C1 segment of cervical spinal cord (tissue), 14 donors: ENCODE measurements at regions not wholly inside any gene's neighbourhood (a gene's known extent, or its start where the extent isn't known, plus 50 kb on each side); places are given as distances from the start of the nearest gene placed in this dataset.
"Not testable (repeated sequence)": the region's sequence is repeated elsewhere in the genome, so short reads cannot be mapped to it uniquely, and the experiment has no call there.

Experiments used
- DNase-seq, 14 donors: peaks; one replicate each; lab custom pipeline; 2025; lab: John Stamatoyannopoulos, UW

- DNase-seq, result no peak
These were observed 187.7 kb downstream of the SATB1 start for GRCh38 chr3:18237251-18238005.

GRCh38 chr3:18236726-18237125 is 188.4 kb downstream of the SATB1 start:
- no peak for DNase-seq

DNA sequence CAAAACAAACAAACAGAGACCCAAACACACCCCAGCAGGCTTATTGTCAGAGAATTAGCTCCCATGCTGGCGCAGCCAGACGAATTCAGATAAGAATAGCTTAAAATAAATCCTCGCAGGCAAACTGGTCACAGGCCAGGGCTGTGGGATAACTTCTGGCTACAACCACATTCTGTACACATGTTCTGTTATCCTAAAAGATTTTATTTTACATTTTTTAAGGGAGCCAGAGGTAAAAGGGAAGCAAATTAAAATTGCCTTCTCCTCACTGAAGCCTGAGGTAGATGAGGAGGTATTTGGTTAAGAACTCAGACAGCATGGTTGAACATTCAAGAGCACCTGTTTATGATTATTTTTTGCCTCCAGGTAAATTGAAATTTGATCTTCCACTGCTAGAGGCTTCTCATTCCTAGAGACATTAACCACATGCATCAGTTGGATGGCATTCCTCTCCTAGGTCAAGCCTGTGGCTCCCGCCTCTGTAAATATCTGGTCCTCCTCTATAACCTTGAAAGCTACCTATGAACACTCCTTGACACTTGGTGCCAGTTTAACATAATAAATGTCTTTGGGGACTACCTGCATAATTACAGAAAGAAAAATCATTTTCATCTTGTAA is 190.3 kb downstream of the SATB1 start:
- no peak for DNase-seq

DNA sequence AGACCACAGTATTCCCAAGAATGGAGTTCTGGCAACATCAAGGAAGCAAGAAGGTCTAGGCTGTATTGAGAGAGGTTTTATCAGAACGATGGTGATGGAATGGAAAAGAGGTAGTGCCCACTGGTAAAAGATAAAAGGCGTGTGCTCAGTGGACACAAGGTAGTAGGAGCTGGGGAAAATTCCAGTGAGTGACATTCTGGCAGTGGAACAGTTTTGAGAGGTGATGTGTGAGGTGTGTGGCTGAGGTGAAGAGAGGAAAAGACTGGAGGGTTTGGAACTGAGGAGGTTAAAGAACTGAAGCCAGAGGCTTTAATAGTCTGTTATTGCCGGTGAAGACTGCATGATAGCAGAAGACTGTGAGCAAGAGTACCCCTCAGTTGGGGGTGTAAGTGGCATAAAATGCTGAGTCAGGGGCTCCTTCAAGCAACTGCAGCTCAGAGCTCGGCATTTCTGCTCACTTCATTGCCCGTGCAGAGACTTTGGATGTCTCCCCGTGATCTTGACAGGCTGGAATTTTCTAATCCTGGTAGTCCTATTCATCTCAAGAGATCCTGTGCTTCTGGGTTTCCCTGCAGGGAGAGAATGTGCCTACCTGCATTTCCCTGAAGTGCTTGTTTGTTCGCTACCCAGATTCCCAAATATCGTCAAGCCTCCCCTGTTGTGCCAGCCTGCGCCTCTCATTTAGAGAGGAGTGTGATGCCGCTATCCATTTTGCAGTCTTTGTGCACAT is 191.0 kb downstream of the SATB1 start:
- DNase-seq, result no peak

DNA sequence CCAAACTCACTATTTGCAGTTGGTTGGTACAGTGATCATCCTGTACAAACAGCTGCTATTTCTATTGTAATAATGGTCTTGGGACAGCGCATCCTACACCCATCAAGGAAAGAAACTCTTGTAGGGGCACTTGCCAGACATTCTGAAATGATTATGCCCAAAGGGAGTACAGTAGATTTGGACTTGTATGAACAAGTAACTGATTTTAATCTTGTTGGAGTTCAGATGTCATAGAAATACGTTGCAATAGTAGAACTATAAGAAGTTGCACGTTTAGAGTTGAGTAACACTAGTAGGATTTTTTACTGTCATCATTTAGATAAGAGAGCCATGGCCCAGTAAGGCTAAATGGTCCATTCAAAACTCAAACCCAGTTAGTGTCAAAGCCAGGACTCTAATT is 192.8 kb downstream of the SATB1 start:
- no peak for DNase-seq

GRCh38 chr3:18228060-18228459 is 197.1 kb downstream of the SATB1 start:
- DNase-seq, result no peak

DNA sequence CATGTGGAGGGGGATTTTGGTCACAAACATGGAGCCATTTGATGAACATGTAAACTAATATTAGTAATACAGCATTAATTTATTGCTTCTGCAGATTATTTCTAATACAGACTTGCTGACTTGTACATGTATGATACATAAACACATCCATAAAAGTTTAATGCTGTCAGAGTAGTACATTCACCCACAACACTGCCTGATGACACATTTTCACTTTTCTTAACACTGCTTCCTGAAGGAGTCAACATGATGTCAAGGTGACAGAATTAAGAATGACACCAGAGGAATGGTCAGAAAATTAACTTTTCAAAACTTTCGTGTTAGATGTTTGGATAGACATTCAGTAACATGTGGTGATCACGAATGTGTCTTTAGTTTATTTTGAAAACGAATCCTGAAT is 199.4 kb downstream of the SATB1 start:
- DNase-seq, result no peak

- no peak for DNase-seq
These were observed 200.7 kb downstream of the SATB1 start for GRCh38 chr3:18224426-18224825.

GRCh38 chr3:18223974-18224373 is 201.2 kb downstream of the SATB1 start:
- DNase-seq, result no peak

DNA sequence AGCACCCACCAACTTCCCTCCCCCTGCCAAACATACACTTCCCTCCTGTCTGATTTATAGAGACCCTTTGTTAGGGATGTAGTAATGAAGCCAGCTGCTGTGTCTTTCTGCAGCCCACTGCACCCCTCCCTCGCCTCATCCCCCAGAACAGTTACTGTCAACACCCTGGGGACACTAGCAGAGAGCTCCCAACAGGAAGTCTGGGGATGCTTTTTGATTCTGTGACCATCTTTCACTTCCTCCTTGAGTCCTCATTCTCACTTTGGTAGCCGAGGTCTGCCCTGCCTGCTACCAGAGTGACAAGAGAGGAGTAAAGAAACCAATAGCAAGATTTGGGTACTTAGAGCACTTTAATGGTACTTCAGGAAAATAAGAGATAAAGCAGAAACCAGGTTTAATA is 201.6 kb downstream of the SATB1 start:
- peak in 5 of 14 donors; percentile 5 to 40 (median 20) for DNase-seq

DNA sequence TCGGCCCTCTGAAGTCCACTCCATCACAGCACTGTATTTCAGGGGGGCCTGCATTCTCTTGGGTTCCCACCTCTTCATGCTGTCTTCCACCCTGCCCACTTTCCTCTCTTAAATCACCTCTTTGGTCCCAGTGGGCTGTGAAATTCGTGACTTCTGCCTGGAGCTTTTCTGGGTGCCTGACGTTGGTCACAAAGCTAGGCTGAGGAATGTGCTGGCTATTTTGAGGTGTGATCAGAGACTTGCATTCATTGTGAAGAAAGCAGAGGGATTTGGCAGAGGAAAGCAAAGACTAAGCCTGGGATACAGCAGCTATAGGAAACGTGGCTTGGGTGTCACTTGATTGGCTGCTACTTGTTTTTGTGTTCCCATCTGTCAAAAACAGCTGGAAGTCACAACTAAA is 202.5 kb downstream of the SATB1 start:
- DNase-seq, result no peak

GRCh38 chr3:18217507-18218174 is 207.5 kb downstream of the SATB1 start:
- DNase-seq, result no peak

DNA sequence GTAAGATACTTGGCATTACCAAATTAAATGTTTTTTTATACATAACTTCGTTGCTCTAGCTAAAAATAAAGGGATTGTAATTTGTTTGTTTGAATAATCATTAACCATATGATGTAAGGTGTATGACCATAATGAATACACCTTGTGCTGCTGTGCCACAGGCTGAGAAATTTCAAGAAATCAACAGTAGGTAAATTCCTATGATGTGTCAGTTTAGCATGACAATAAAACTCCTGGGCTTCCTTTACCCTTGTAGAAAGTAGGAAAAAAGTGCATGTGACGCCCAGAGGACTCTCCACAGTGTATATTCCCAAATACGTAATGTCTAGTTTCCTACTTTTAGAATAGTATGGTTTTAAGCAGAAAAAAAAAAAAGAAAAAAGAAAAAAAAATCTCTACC is 208.1 kb downstream of the SATB1 start:
- DNase-seq, result no peak

- DNase-seq, result no peak
These were observed 209.5 kb downstream of the SATB1 start for GRCh38 chr3:18215639-18216038.

DNA sequence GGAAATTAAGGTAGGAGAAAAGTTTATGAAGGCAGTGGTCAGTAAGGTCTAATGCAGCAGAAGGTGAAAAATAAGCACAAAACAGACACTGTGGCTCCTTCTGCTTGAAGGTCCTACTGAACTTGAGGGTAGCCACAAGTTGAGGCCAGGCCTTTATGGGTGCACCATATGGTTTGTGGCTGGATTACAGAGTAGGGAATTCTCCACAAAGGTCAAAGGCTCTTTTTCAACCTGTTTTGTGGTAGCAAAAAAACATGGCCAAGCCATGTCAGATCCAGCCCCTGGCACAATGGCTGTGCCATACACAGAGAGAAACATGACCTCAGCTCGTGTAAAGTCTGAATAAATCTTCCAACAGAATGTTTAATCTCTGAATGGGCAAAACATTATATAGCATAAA is 214.0 kb downstream of the SATB1 start:
- no peak for DNase-seq

- peak in 2 of 14 donors; percentile 15 for DNase-seq
These were observed 216.3 kb downstream of the SATB1 start for GRCh38 chr3:18208856-18209255.

GRCh38 chr3:18208091-18208490 is 217.0 kb downstream of the SATB1 start:
- no peak for DNase-seq

DNA sequence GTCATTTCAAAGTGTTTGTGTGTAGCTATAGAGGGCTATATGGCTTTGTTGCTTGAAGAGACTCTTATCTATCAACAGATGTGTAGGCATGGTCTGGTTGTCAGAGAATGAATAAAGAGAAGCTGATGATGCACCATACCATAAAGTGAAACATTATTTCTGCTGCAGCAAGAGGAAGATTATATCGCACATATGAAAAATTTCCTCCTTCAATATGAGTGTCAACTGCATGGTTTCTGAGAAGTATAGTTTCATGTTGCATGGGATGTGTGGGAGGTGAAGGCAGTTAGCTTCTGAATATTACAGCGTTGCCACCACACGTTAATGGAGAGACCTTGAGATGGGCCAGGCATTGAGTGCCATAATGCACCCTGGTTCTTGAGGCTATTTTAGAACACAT is 217.9 kb downstream of the SATB1 start:
- no peak for DNase-seq

- DNase-seq, result not testable (repeated sequence)
These were observed 219.4 kb downstream of the SATB1 start for GRCh38 chr3:18205701-18206100.

DNA sequence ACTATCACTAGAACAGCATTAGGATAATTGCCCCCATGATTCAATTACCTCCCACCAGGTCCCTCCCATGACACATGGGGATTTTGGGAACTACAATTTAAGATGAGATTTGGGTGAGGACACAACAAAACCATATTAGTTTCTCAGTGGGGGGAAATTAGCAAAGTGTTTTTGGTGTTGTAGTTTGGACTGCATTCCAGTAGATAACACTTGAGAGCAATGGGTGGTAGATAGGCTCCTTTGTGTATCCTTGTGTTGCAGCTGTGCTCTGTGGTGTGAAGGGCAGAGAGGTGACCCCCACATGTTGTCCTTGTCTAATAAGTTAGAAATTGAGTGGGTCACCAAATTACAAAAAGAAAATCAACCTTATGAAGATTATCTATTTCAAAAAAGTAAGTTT is 223.8 kb downstream of the SATB1 start:
- no peak for DNase-seq

GRCh38 chr3:18199757-18200156 is 225.4 kb downstream of the SATB1 start:
- DNase-seq, result no peak

GRCh38 chr3:18195836-18196235 is 229.3 kb downstream of the SATB1 start:
- DNase-seq, result no peak
